GM12878 (cell line): ENCODE measurements at regions not wholly inside any gene's neighbourhood (a gene's known extent, or its start where the extent isn't known, plus 50 kb on each side); places are given as distances from the start of the nearest gene placed in this dataset.

Source experiments
- ATAC-seq: fragments of 200-7000 bp; cut with Tn5 transposase; 3 replicates; pipeline ENCODE4 v1.9.1; 2020; ENCODE audit warnings: mild to moderate bottlenecking, moderate library complexity
- BruUV-seq: library from RNA; stranded (reverse); fragments of 400-500 nt; replicated peaks from 2 replicates; lab custom pipeline; 2021; lab: Mats Ljungman, UMichigan
- CTCF ChIA-PET: fragments of 300-600 bp; sonication (Branson Sonifier 250); formaldehyde crosslinking; extraction: SDS; loops from one replicate; lab custom pipeline; 2021; ENCODE audit warnings: inconsistent platforms; lab: Yijun Ruan, JAX
- POLR2A ChIA-PET: fragments of 350-600 bp; formaldehyde crosslinking; extraction: SDS; loops from one replicate; lab custom pipeline; 2021; ENCODE audit warnings: inconsistent platforms; lab: Charles Lee
- RAD21 ChIA-PET: fragments of 300-600 bp; sonication (Branson Sonifier 250); formaldehyde crosslinking; loops from one replicate; lab custom pipeline; 2023; ENCODE audit warnings: antibody characterized with exemption; ENCODE audit not compliant: unreplicated experiment; lab: Charles Lee
- SMC1A ChIA-PET: fragments of 300-600 bp; sonication (Branson Sonifier 250); formaldehyde crosslinking; loops from one replicate; lab custom pipeline; 2023; ENCODE audit not compliant: unreplicated experiment, uncharacterized antibody; lab: Charles Lee
- DNase-seq: peaks from one replicate; pipeline ENCODE4 v3.0.0-alpha.2; 2011; ENCODE audit warnings: low read depth, low spot score
- FAIRE-seq: peaks from 3 replicates; lab custom pipeline; 2011; peaks lifted over from hg19 to GRCh38; lab: Jason Lieb, UNC
- H2AFZ ChIP-seq: 2 replicates; pipeline ENCODE4 v1.6.0; 2011; ENCODE audit warnings: low read depth, low read length, control low read depth; ENCODE audit not compliant: control insufficient read depth
- H3K27ac ChIP-seq: 2 replicates; pipeline ENCODE4 v1.5.1; 2011; ENCODE audit warnings: control low read depth; ENCODE audit not compliant: control insufficient read depth, insufficient read depth
- H3K27me3 ChIP-seq, 2 experiments: replicated peaks in 1 of 2; 2 replicates each; pipeline versions ENCODE4 v1.6.0 to v1.6.1; 2011; ENCODE audit warnings: low read length in 1 of 2; ENCODE audit not compliant: control insufficient read depth in 2 of 2, insufficient read depth in 2 of 2
- H3K36me3 ChIP-seq, 2 experiments: 2 replicates each; pipeline ENCODE4 v1.5.1; 2011; ENCODE audit warnings: low read length in 1 of 2; ENCODE audit not compliant: control insufficient read depth in 2 of 2, insufficient read depth in 2 of 2
- H3K4me1 ChIP-seq: 2 replicates; pipeline ENCODE4 v1.6.1; 2011; ENCODE audit warnings: mild to moderate bottlenecking, low read length, moderate library complexity, mixed read lengths; ENCODE audit not compliant: control insufficient read depth, insufficient read depth
- H3K4me2 ChIP-seq: 2 replicates; pipeline ENCODE4 v1.6.0; 2011; ENCODE audit warnings: control low read depth; ENCODE audit not compliant: control insufficient read depth, insufficient read depth
- H3K4me3 ChIP-seq: fragments of 200-600 bp; sonication (generic); 2 replicates; pipeline ENCODE4 v1.5.1; 2016
- H3K79me2 ChIP-seq: 2 replicates; pipeline ENCODE4 v1.6.0; 2011; ENCODE audit warnings: low read length; ENCODE audit not compliant: control insufficient read depth, insufficient read depth
- H3K9ac ChIP-seq: 2 replicates; pipeline ENCODE4 v1.8.0; 2011; ENCODE audit warnings: low read length, control low read depth, mixed read lengths; ENCODE audit not compliant: control insufficient read depth, insufficient read depth
- H3K9me3 ChIP-seq: replicated peaks from 3 replicates; pipeline ENCODE4 v1.5.1; 2011; ENCODE audit warnings: mild to moderate bottlenecking, low read length; ENCODE audit not compliant: control insufficient read depth, insufficient read depth
- H4K20me1 ChIP-seq: 2 replicates; pipeline ENCODE4 v1.6.0; 2011; ENCODE audit not compliant: control insufficient read depth, insufficient read depth
- DPF2 ChIP-seq: fragments of 450-650 bp; IDR thresholded peaks from 2 replicates; pipeline ENCODE4 v1.6.1; 2017; ENCODE audit warnings: mild to moderate bottlenecking
- ETV6 ChIP-seq, 2 experiments: fragments of 450-650 bp in 1 of 2; IDR thresholded peaks in 1 of 2; conservative IDR thresholded peaks in 1 of 2; 2 replicates each; pipeline ENCODE4 v1.6.1; 2014; ENCODE audit warnings: antibody characterized with exemption in 1 of 2, borderline replicate concordance in 1 of 2, low read depth in 1 of 2, mild to moderate bottlenecking in 1 of 2, moderate library complexity in 1 of 2
- FOS ChIP-seq: IDR thresholded peaks from 3 replicates; pipeline ENCODE4 v1.6.1; 2011; ENCODE audit warnings: borderline replicate concordance; ENCODE audit not compliant: insufficient read length; ENCODE audit errors: extremely low read depth
- IKZF2 ChIP-seq, 2 experiments: fragments of 450-650 bp; IDR thresholded peaks; 2 replicates each; pipeline ENCODE4 v1.6.1; 2017; ENCODE audit warnings: mild to moderate bottlenecking in 2 of 2, moderate library complexity in 2 of 2
- SMAD1 ChIP-seq: fragments of 450-650 bp; IDR thresholded peaks from 2 replicates; pipeline ENCODE4 v1.6.1; 2018; ENCODE audit warnings: mild to moderate bottlenecking, low read depth; ENCODE audit not compliant: partially characterized antibody
- TARDBP ChIP-seq: IDR thresholded peaks from 2 replicates; pipeline ENCODE4 v1.6.1; 2016; ENCODE audit warnings: borderline replicate concordance
- TBL1XR1 ChIP-seq: IDR thresholded peaks from 2 replicates; pipeline ENCODE4 v1.6.1; 2012; ENCODE audit warnings: low read depth, low read length, improper control_type of control experiment
- WGBS: methylation state at CpG from one replicate; pipeline ENCODE4 v1.1.6; 2016; ENCODE audit warnings: low lambda C conversion rate; ENCODE audit not compliant: insufficient replicate concordance, insufficient coverage; ENCODE audit errors: missing lambda C conversion rate; 5-methylcytosine and 5-hydroxymethylcytosine counted together
- in situ Hi-C: fragments of 300-500 bp; cut with MboI; formaldehyde crosslinking; loops from 9 replicates; pipeline ENCODE4 v1.14.3; 2018; ENCODE audit warnings: mixed read lengths
- intact Hi-C: fragments of 100-400 bp; cut with micrococcal nuclease; formaldehyde crosslinking; loops from one replicate; pipeline ENCODE4 v1.14.2; 2022; ENCODE audit not compliant: unreplicated experiment
- TF ChIP-seq, protein P1 (sequence below): IDR thresholded peaks from 2 replicates; pipeline ENCODE4 v1.6.1; 2012; ENCODE audit warnings: low read depth, low read length, improper control_type of control experiment
- TF ChIP-seq, protein P2 (sequence below): fragments of 450-650 bp; formaldehyde crosslinking; IDR thresholded peaks from 2 replicates; pipeline ENCODE4 v1.4.0; 2022; ENCODE audit warnings: mild to moderate bottlenecking, moderate library complexity

DNA sequence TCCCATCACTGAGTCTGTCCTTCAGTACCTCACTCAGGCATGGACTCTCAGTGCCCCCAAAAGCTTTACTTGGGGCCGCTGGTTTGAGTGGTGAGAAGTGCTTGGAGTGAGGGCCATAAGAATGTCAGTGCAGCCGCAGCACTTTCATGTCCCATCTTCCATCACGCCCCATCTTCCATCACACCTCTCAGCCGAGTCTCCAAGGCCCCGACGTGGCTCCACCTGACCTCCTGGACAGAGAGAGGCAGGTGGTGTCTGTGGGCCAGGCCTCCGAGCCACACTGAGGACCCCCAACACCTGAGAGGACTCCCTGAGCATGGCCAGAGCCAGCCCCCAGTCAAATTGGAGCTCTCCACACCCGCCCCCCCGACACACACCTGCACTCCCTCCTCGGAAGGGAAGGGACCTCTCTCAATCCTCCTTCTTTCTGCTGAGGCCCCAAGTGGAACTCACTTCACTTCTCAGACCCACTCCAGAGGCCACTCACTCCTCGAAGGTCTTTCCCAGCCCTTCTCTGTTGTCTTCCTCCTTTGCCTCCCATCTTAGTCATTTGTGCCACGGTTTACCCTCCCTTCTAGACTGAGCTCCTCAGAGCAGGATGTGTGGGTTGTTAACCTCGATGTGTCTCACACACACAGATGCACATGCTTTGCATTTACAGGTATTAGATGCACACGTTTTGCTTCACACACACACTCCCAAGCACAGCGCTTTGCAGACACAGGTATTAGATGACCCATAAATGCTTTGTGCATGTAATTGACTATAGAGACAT lies 65.7 kb upstream of the ATP12A start (continued):
- TF ChIP-seq, protein P1, sequence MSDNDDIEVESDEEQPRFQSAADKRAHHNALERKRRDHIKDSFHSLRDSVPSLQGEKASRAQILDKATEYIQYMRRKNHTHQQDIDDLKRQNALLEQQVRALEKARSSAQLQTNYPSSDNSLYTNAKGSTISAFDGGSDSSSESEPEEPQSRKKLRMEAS = no peak
- TF ChIP-seq, protein P2, sequence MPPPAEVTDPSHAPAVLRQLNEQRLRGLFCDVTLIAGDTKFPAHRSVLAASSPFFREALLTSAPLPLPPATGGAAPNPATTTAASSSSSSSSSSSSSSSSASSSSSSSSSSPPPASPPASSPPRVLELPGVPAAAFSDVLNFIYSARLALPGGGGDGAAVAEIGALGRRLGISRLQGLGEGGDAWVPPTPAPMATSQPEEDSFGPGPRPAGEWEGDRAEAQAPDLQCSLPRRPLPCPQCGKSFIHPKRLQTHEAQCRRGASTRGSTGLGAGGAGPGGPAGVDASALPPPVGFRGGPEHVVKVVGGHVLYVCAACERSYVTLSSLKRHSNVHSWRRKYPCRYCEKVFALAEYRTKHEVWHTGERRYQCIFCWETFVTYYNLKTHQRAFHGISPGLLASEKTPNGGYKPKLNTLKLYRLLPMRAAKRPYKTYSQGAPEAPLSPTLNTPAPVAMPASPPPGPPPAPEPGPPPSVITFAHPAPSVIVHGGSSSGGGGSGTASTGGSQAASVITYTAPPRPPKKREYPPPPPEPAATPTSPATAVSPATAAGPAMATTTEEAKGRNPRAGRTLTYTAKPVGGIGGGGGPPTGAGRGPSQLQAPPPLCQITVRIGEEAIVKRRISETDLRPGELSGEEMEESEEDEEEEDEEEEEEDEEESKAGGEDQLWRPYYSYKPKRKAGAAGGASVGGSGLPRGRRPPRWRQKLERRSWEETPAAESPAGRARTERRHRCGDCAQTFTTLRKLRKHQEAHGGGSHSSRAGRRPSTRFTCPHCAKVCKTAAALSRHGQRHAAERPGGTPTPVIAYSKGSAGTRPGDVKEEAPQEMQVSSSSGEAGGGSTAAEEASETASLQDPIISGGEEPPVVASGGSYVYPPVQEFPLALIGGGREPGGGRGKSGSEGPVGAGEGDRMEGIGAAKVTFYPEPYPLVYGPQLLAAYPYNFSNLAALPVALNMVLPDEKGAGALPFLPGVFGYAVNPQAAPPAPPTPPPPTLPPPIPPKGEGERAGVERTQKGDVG (CRISPR knock-in tag) = no peak
- TF ChIP-seq, all 136 proteins: peak for 0

GRCh38 chr13:24615114-24615513 lies 65.1 kb upstream of the ATP12A start:
- H3K79me2 ChIP-seq = no peaks in the 10 kb centered on the region
- FAIRE-seq = no peak
- no peaks in the 10 kb centered on the region for H3K27me3 ChIP-seq
- CTCF ChIA-PET = no interaction called here
- no peak for DNase-seq
- intact Hi-C loops = no loop called here
- RAD21 ChIA-PET = no interaction called here
- H3K9me3 ChIP-seq = no peaks in the 10 kb centered on the region; the same call in 2 of the 3 replicates
- in situ Hi-C loops = no loop called here
- H3K36me3 ChIP-seq = no peaks in the 10 kb centered on the region
- no TSS peak for BruUV-seq
- no peak overlapping the region for H3K9ac ChIP-seq
- POLR2A ChIA-PET = interaction anchor here (0.7 kb wide), 1 partner anchor 13 kb away, joined by 5 read pairs; no protein-coding TSS in a partner anchor
- no peak overlapping the region for H3K27ac ChIP-seq
- H2AFZ ChIP-seq = no peak overlapping the region
- peaks cover 20% of the 10 kb centered on the region for H3K4me1 ChIP-seq
- H4K20me1 ChIP-seq = no peaks in the 10 kb centered on the region
- H3K4me3 ChIP-seq = no peak overlapping the region
- SMC1A ChIA-PET = no interaction called here
- no peak for ATAC-seq
- no peak overlapping the region for H3K4me2 ChIP-seq
- 54% methylated on average over 9 of the region's 9 CpGs for WGBS
- no peak for TF ChIP-seq TBL1XR1
- no peak for TF ChIP-seq DPF2
- TF ChIP-seq SMAD1 = no peak
- TF ChIP-seq FOS = no peak
- TF ChIP-seq IKZF2 (IDR thresholded peaks at IDR 0.05) = no peak
- TF ChIP-seq ETV6 (conservative IDR thresholded peaks at IDR 0.05 in 1 of 2, IDR thresholded peaks at IDR 0.05 in 1 of 2; ENCODE audit: borderline replicate concordance in 1 of 2, low read depth in 1 of 2) = no peak
- TF ChIP-seq TARDBP = no peak
- TF ChIP-seq, all 136 proteins: peak for 0
